Panc1 (cell line): ENCODE measurements at regions not wholly inside any gene's neighbourhood (a gene's known extent, or its start where the extent isn't known, plus 50 kb on each side); places are given as distances from the start of the nearest gene placed in this dataset.

Experiments used
- CTCF ChIP-seq: fragments of 450-650 bp; IDR thresholded peaks from 2 replicates; pipeline ENCODE4 v1.5.1; 2017; ENCODE audit warnings: mild to moderate bottlenecking
- POLR2AphosphoS5 ChIP-seq: IDR thresholded peaks from 2 replicates; pipeline ENCODE4 v1.6.1; 2012; ENCODE audit warnings: mild to moderate bottlenecking, low read depth, low read length, moderate library complexity
- TF ChIP-seq, protein P1 (sequence below), 2 experiments: IDR thresholded peaks; 2 replicates each; pipeline ENCODE4 v1.6.1; 2011 to 2012; ENCODE audit warnings: low read depth in 2 of 2, control low read depth in 1 of 2, low read length in 1 of 2, mild to moderate bottlenecking in 1 of 2, moderate library complexity in 1 of 2; ENCODE audit not compliant: insufficient read depth in 1 of 2

DNA sequence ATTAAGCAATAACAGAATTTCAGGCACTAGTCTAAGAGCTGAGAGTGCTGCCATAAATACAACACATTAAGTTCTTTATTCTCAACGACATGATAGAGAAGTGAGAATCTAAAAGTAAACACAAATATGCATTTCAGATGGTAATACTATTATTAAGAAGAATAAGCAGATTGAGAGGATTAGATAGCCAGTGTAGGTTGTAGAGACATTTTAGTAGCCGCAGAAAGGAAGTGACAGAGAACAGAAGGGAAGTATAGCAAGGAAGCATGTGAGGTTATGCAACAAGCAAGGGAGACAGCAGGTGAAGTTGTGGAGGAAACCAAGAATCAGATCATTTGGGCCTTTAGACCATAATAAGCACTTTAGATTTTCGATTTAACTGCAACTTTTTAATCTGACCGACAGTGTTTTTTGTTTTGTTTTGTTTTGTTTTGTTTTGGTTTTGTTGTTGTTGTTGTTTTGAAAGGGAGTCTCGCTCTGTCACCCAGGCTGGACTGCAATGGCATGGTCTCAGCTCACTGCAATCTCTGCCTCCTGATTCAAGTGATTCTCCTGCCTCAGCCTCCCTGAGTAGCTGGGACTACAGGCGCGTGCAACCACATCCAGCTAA, 737.0 kb upstream of the ADGRB3 start:
- no peak for TF ChIP-seq CTCF
- TF ChIP-seq POLR2AphosphoS5, result no peak
- TF ChIP-seq, protein P1, sequence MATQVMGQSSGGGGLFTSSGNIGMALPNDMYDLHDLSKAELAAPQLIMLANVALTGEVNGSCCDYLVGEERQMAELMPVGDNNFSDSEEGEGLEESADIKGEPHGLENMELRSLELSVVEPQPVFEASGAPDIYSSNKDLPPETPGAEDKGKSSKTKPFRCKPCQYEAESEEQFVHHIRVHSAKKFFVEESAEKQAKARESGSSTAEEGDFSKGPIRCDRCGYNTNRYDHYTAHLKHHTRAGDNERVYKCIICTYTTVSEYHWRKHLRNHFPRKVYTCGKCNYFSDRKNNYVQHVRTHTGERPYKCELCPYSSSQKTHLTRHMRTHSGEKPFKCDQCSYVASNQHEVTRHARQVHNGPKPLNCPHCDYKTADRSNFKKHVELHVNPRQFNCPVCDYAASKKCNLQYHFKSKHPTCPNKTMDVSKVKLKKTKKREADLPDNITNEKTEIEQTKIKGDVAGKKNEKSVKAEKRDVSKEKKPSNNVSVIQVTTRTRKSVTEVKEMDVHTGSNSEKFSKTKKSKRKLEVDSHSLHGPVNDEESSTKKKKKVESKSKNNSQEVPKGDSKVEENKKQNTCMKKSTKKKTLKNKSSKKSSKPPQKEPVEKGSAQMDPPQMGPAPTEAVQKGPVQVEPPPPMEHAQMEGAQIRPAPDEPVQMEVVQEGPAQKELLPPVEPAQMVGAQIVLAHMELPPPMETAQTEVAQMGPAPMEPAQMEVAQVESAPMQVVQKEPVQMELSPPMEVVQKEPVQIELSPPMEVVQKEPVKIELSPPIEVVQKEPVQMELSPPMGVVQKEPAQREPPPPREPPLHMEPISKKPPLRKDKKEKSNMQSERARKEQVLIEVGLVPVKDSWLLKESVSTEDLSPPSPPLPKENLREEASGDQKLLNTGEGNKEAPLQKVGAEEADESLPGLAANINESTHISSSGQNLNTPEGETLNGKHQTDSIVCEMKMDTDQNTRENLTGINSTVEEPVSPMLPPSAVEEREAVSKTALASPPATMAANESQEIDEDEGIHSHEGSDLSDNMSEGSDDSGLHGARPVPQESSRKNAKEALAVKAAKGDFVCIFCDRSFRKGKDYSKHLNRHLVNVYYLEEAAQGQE (IDR thresholded peaks at IDR 0.05; ENCODE audit: insufficient read depth in 1 of 2, low read depth in 2 of 2, low read length in 1 of 2), result no peak
